H9 (cell line): ENCODE measurements at regions not wholly inside any gene's neighbourhood (a gene's known extent, or its start where the extent isn't known, plus 50 kb on each side); places are given as distances from the start of the nearest gene placed in this dataset.

ENCODE experiments used
- DNase-seq: peaks from one replicate; pipeline ENCODE4 v3.0.0-alpha.2; 2017
- H2AFZ ChIP-seq: one replicate; pipeline ENCODE4 v1.6.1; 2013; ENCODE audit warnings: mild to moderate bottlenecking, low read length, control low read depth, moderate library complexity
- H2AK5ac ChIP-seq: 2 replicates; pipeline ENCODE4 v1.6.1; 2013; ENCODE audit warnings: low read length, control low read depth, mixed read lengths; ENCODE audit not compliant: insufficient read length
- H2BK120ac ChIP-seq: one replicate; pipeline ENCODE4 v1.6.1; 2013; ENCODE audit warnings: low read depth, mild to moderate bottlenecking, low read length, control low read depth, inconsistent platforms; ENCODE audit not compliant: poor library complexity, severe bottlenecking
- H2BK12ac ChIP-seq: 2 replicates; pipeline ENCODE4 v1.6.1; 2013; ENCODE audit warnings: low read length, control low read depth, mixed read lengths, low read depth; ENCODE audit not compliant: insufficient read length
- H2BK15ac ChIP-seq: 2 replicates; pipeline ENCODE4 v1.6.1; 2013; ENCODE audit warnings: low read depth, low read length, control low read depth
- H2BK20ac ChIP-seq: one replicate; pipeline ENCODE4 v1.6.1; 2013; ENCODE audit warnings: low read depth, mild to moderate bottlenecking, low read length, control low read depth, inconsistent platforms; ENCODE audit not compliant: poor library complexity, severe bottlenecking
- H2BK5ac ChIP-seq: 2 replicates; pipeline ENCODE4 v1.6.1; 2013; ENCODE audit warnings: low read length, control low read depth, mixed read lengths; ENCODE audit not compliant: insufficient read length
- H3K14ac ChIP-seq: 2 replicates; pipeline ENCODE4 v1.6.1; 2013; ENCODE audit warnings: low read length, control low read depth; ENCODE audit not compliant: insufficient read depth
- H3K18ac ChIP-seq: 2 replicates; pipeline ENCODE4 v1.6.1; 2013; ENCODE audit warnings: low read depth, mild to moderate bottlenecking, mixed read lengths, low read length, control low read depth; ENCODE audit not compliant: insufficient read length
- H3K23ac ChIP-seq: 2 replicates; pipeline ENCODE4 v1.6.1; 2013; ENCODE audit warnings: low read length, control low read depth, mixed read lengths, low read depth; ENCODE audit not compliant: insufficient read length
- H3K23me2 ChIP-seq: 2 replicates; pipeline ENCODE4 v1.6.1; 2013; ENCODE audit warnings: low read depth, mild to moderate bottlenecking, mixed read lengths, low read length, control low read depth; ENCODE audit not compliant: insufficient read length, poor library complexity, severe bottlenecking
- H3K27ac ChIP-seq: 2 replicates; pipeline ENCODE4 v1.5.1; 2013; ENCODE audit warnings: low read length, control low read depth, mixed read lengths, low read depth; ENCODE audit not compliant: insufficient read length
- H3K27me3 ChIP-seq: 2 replicates; pipeline ENCODE4 v1.6.1; 2013; ENCODE audit warnings: low read length, control low read depth, inconsistent platforms; ENCODE audit not compliant: insufficient read depth
- H3K4ac ChIP-seq: 2 replicates; pipeline ENCODE4 v1.6.1; 2013; ENCODE audit warnings: low read depth, mild to moderate bottlenecking, control low read depth, inconsistent platforms, low read length, moderate library complexity
- H3K4me1 ChIP-seq: 2 replicates; pipeline ENCODE4 v1.6.1; 2013; ENCODE audit warnings: low read length, control low read depth, inconsistent platforms; ENCODE audit not compliant: insufficient read depth
- H3K4me2 ChIP-seq: 2 replicates; pipeline ENCODE4 v1.6.1; 2013; ENCODE audit warnings: low read length, control low read depth, mixed read lengths; ENCODE audit not compliant: insufficient read length, insufficient read depth
- H3K56ac ChIP-seq: 2 replicates; pipeline ENCODE4 v1.6.1; 2013; ENCODE audit warnings: low read depth, mild to moderate bottlenecking, mixed read lengths, low read length, control low read depth; ENCODE audit not compliant: insufficient read length
- H3K79me1 ChIP-seq: 2 replicates; pipeline ENCODE4 v1.6.1; 2013; ENCODE audit warnings: low read depth, mild to moderate bottlenecking, moderate library complexity, low read length, control low read depth, inconsistent platforms; ENCODE audit not compliant: insufficient read depth, poor library complexity, severe bottlenecking
- H3K79me2 ChIP-seq: 2 replicates; pipeline ENCODE4 v1.6.1; 2013; ENCODE audit warnings: low read length, control low read depth, inconsistent platforms; ENCODE audit not compliant: insufficient read depth
- H3K9ac ChIP-seq: 2 replicates; pipeline ENCODE4 v1.6.1; 2013; ENCODE audit warnings: low read length, control low read depth, mixed read lengths; ENCODE audit not compliant: insufficient read length; ENCODE audit errors: extremely low read depth
- H3K9me3 ChIP-seq: one replicate; pipeline ENCODE4 v1.6.1; 2013; ENCODE audit warnings: low read depth, low read length, inconsistent platforms; ENCODE audit not compliant: control insufficient read depth
- H3T11ph ChIP-seq: one replicate; pipeline ENCODE4 v1.6.1; 2013; ENCODE audit warnings: mild to moderate bottlenecking, low read length, control low read depth, inconsistent platforms
- H4K20me1 ChIP-seq: one replicate; pipeline ENCODE4 v1.6.1; 2013; ENCODE audit not compliant: control insufficient read depth, insufficient read length, insufficient read depth
- H4K5ac ChIP-seq: 2 replicates; pipeline ENCODE4 v1.6.1; 2013; ENCODE audit warnings: low read depth, mild to moderate bottlenecking, mixed read lengths, low read length, control low read depth; ENCODE audit not compliant: insufficient read length
- H4K8ac ChIP-seq: replicated peaks from 2 replicates; pipeline ENCODE4 v1.6.1; 2013; ENCODE audit warnings: low read length, control low read depth, mixed read lengths, low read depth; ENCODE audit not compliant: insufficient read length
- H4K91ac ChIP-seq: 2 replicates; pipeline ENCODE4 v1.6.1; 2013; ENCODE audit warnings: low read depth, mild to moderate bottlenecking, moderate library complexity, mixed read lengths, low read length, control low read depth; ENCODE audit not compliant: insufficient read length
- H3K27ac Mint-ChIP-seq, 3 experiments: 2 replicates in 2 of 3; 3 replicates in 1 of 3; pipeline ENCODE4 v1.8.0; 2020 to 2021; ENCODE audit warnings: mixed read lengths in 3 of 3, mild to moderate bottlenecking in 1 of 3, moderate library complexity in 1 of 3
- H3K27me3 Mint-ChIP-seq: 2 replicates; pipeline ENCODE4 v1.8.0; 2021; ENCODE audit warnings: low read depth, mild to moderate bottlenecking, moderate library complexity, mixed read lengths
- H3K36me3 Mint-ChIP-seq, 3 experiments: 2 replicates in 2 of 3; 3 replicates in 1 of 3; pipeline ENCODE4 v1.8.0; 2020 to 2021; ENCODE audit warnings: low read depth in 3 of 3, mixed read lengths in 3 of 3; ENCODE audit not compliant: insufficient read depth in 1 of 3
- H3K4me1 Mint-ChIP-seq, 2 experiments: 2 replicates each; pipeline ENCODE4 v1.8.0; 2020; ENCODE audit warnings: mixed read lengths in 2 of 2
- H3K4me3 Mint-ChIP-seq, 2 experiments: 2 replicates in 1 of 2; 3 replicates in 1 of 2; pipeline ENCODE4 v1.8.0; 2020 to 2021; ENCODE audit warnings: mild to moderate bottlenecking in 2 of 2, mixed read lengths in 2 of 2, moderate library complexity in 1 of 2
- H3K9me3 Mint-ChIP-seq, 2 experiments: 2 replicates in 1 of 2; 3 replicates in 1 of 2; pipeline ENCODE4 v1.8.0; 2020; ENCODE audit warnings: mild to moderate bottlenecking in 2 of 2, mixed read lengths in 2 of 2, moderate library complexity in 1 of 2
- CTCF ChIP-seq: fragments of 200-600 bp; sonication (generic); conservative IDR thresholded peaks from 3 replicates; pipeline ENCODE4 v1.8.0; 2021; ENCODE audit warnings: antibody characterized with exemption, mild to moderate bottlenecking

DNA sequence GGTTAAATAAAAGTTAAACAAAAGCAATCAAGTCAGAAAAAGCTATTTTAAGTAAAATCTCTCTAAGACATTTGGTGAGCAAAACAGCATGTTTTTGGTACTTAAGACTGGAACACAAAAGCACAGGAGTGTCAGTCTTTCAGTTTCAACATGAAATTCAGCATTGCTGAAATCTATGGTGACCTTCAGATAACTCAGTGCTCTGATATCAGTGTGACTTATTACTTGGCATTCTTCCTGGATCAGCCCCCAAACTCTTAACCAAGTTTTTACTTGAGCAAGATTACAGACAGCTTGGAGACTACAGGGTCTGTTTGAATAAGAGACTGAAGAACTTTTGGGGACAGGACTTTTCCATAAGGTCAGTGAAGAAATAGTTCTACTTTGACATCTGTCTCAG is 437.2 kb downstream of the RAPGEF2 start:
- H2BK5ac ChIP-seq = no peak overlapping the region
- H4K20me1 ChIP-seq = no peaks in the 10 kb centered on the region
- no peak overlapping the region for H2BK12ac ChIP-seq
- H3K4me1 Mint-ChIP-seq = peaks cover 31 to 41% of the 10 kb centered on the region in 2 experiments
- H3K23me2 ChIP-seq = no peaks in the 10 kb centered on the region
- H2AFZ ChIP-seq = no peak overlapping the region
- no peak overlapping the region for H3T11ph ChIP-seq
- H3K36me3 Mint-ChIP-seq = peaks cover 16 to 27% (median 22%) of the 10 kb centered on the region in 3 experiments
- DNase-seq = no peak
- no peak overlapping the region for H2BK20ac ChIP-seq
- H3K4me2 ChIP-seq = no peak overlapping the region
- no peak overlapping the region for H4K91ac ChIP-seq
- no peak overlapping the region for H2AK5ac ChIP-seq
- H3K4ac ChIP-seq = no peak overlapping the region
- H3K9me3 ChIP-seq = peaks cover 10% of the 10 kb centered on the region
- no peak overlapping the region for H4K5ac ChIP-seq
- H2BK15ac ChIP-seq = no peak overlapping the region
- peaks cover 28 to 29% of the 10 kb centered on the region in 2 experiments for H3K9me3 Mint-ChIP-seq
- H3K23ac ChIP-seq = no peak overlapping the region
- H2BK120ac ChIP-seq = no peak overlapping the region
- no peak overlapping the region for H3K18ac ChIP-seq
- H3K27ac ChIP-seq = no peak overlapping the region
- peak overlapping the region in 2 of 3 experiments; percentile 72 to 89; a peak in 4 of 7 replicates for H3K27ac Mint-ChIP-seq
- H3K27me3 Mint-ChIP-seq = no peaks in the 10 kb centered on the region
- no peak for TF ChIP-seq CTCF
- H3K79me2 ChIP-seq = no peaks in the 10 kb centered on the region
- no peak overlapping the region for H4K8ac ChIP-seq
- H3K56ac ChIP-seq = no peak overlapping the region
- no peak overlapping the region for H3K14ac ChIP-seq
- no peak overlapping the region for H3K4me3 Mint-ChIP-seq
- H3K79me1 ChIP-seq = no peaks in the 10 kb centered on the region
- H3K9ac ChIP-seq = no peak overlapping the region
- no peaks in the 10 kb centered on the region for H3K27me3 ChIP-seq
- peaks cover 5% of the 10 kb centered on the region for H3K4me1 ChIP-seq
